ENCODE measurements at regions not wholly inside any gene's neighbourhood (a gene's known extent, or its start where the extent isn't known, plus 50 kb on each side); places are given as distances from the start of the nearest gene placed in this dataset.

DNA sequence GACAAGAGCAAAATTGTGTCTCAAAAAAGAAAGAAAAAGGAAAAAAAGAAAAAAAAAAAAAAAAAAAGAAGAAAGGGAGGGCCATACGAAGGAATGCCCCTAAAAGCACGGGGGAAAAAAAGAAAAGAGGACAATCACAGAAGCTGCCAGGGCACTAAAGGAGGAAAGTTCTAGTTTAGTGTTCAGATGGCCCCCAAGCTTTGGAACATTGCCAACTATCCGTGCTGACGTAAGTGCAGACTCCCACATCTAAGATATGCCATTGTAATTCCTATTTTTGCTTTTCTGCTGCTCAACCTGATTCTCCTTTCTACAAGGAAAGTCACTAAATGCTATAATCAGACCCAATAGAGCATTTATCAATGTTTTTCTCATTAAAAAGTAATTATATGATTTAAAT, 842.1 kb downstream of the KCNJ2 start:
- TF ChIP-seq POLR2A (IDR thresholded peaks at IDR 0.05; ENCODE audit: low read depth) (no peak), EP300 (IDR thresholded peaks at IDR 0.05) (no peak)
- TF ChIP-seq, protein P1, sequence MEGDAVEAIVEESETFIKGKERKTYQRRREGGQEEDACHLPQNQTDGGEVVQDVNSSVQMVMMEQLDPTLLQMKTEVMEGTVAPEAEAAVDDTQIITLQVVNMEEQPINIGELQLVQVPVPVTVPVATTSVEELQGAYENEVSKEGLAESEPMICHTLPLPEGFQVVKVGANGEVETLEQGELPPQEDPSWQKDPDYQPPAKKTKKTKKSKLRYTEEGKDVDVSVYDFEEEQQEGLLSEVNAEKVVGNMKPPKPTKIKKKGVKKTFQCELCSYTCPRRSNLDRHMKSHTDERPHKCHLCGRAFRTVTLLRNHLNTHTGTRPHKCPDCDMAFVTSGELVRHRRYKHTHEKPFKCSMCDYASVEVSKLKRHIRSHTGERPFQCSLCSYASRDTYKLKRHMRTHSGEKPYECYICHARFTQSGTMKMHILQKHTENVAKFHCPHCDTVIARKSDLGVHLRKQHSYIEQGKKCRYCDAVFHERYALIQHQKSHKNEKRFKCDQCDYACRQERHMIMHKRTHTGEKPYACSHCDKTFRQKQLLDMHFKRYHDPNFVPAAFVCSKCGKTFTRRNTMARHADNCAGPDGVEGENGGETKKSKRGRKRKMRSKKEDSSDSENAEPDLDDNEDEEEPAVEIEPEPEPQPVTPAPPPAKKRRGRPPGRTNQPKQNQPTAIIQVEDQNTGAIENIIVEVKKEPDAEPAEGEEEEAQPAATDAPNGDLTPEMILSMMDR (IDR thresholded peaks at IDR 0.05), result no peak
